Brain pericyte (primary cell): ENCODE measurements at regions not wholly inside any gene's neighbourhood (a gene's known extent, or its start where the extent isn't known, plus 50 kb on each side); places are given as distances from the start of the nearest gene placed in this dataset.
"Not testable (repeated sequence)": the region's sequence is repeated elsewhere in the genome, so short reads cannot be mapped to it uniquely, and the experiment has no call there.

Experiments used
- DNase-seq: peaks from one replicate; pipeline ENCODE4 v3.0.0-alpha.2; 2012; ENCODE audit warnings: low read depth, low spot score

GRCh38 chr15:88965097-88965496, 51.9 kb upstream of the MFGE8 start:
- not testable (repeated sequence) for DNase-seq

- DNase-seq = no peak
Measured at GRCh38 chr15:88970232-88970631, 57.1 kb upstream of the MFGE8 start.

GRCh38 chr15:88974392-88974791, 61.2 kb upstream of the MFGE8 start:
- DNase-seq = no peak

DNA sequence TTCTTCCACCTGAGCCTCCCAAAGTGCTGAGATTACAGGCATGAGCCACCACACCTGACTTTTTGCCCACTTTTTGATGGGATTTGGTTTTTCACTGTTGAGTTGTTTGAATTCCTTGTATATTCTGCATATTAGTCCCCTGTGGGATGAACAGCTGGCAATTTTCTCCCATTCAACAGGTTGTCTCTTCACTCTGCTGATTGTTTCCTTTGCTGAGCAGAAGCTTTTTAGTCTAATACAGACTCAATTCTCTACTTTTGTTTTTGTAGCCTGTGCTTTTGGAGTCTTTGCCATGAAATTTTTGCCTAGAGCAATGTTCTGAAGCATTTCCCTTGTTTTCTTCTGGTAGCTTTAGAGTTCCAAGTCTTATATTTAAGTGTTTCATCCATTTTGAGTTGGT, 62.7 kb upstream of the MFGE8 start:
- DNase-seq = no peak

- DNase-seq = no peak
Measured at GRCh38 chr15:88976656-88977055, 63.5 kb upstream of the MFGE8 start.

GRCh38 chr15:88979674-88980073, 66.5 kb upstream of the MFGE8 start:
- DNase-seq = no peak

DNA sequence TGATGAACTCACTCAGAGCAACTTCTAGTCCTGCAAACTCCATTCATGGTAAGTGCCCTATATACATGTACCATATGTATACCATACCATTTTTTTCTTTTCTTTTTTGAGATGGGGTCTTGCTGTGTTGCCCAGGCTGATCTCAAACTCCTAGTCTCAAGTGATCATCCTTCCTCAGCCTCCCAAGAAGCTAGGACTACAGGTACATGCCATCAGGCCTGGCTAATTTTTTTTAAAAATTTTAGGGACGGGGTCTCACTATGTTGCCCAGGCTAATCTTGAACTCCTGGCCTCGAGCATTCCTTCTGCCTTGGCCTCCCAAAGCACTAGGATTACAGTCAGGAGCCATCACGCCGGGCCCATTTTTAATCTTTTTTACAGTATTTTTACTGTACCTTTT, 67.3 kb upstream of the MFGE8 start:
- no peak for DNase-seq

- no peak for DNase-seq
Measured at GRCh38 chr15:88981244-88982215, 68.4 kb upstream of the MFGE8 start.

DNA sequence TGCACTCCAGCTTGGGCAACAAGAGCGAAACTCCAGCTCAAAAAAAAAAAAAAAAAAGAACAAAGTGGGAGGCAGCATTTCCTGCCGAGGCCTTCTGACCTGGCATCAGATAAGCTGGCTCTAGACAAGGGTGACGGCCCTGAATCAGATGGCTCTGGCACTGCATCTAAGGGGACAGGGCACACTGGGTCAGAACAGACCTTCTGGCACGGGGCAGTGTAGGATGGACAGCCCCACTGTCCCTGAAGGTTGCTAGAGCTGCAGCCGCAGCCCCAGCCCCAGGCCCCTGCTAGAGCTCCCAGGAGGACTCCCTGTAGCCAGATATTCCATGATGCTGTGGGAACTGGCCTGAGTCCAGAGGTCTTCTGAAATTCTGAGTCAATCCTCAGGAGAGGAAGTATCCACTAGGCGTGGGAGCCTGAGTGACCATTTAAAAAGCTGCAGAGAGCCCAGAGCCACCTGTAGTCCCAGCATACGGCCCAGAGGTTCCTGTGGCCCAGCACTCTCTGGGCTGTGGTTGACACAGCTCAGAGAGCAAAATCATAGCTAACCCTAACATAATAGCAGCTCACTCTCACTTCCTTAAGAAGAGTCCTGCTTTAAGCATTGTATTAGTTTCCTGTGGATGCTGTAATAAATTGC, 69.2 kb upstream of the MFGE8 start:
- peak; percentile 43 for DNase-seq

DNA sequence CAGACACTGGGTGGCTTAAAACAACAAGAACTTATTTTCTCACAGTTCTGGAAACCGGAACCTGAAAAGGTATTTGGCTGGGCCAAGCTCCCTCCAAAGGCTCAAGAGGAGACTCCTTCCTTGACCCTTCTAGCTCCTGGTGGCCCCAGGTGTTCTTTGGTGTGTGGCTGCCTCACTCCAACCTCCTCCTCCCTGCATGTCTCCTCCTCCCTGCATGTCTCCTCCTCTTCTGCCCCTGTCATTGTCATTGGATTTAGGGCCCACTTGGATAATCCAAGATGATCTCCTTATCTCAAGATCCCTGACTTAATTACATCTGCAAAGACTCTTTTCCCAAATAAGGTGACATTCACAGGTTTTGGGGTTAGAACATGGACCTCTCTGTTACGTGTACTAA, 69.8 kb upstream of the MFGE8 start:
- DNase-seq = no peak

GRCh38 chr15:88983861-88984429, 70.8 kb upstream of the MFGE8 start:
- DNase-seq = no peak

GRCh38 chr15:88985547-88986393, 72.6 kb upstream of the MFGE8 start:
- DNase-seq = no peak

DNA sequence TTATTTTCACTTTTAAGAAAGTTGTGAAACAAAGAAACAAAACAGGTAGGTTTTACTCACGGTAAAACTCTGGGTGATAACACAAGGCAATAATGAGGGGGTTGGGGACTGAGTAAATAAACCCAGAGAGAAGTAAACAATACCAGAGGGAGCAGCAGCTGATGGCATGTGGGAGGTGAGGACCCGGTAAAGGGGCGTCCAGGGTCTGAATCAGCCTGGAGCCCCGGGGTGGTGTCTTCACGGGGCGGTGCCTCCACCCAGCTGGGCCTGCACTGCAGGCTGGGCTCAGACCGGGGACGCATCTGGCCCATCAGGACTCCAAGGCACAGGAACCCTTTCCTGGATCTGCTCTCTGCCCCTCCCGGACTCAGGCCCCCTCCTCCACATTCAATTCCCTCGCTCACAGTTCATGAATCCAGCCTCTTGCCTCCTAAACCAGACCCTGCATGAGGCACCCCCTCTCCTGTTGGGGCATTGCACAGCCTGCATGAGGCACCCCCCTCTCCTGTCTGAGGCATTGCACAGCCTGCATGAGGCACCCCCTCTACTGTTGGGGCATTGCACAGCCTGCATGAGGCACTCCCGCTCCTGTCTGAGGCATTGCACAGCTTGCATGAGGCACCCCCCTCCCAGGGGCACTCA, 73.9 kb upstream of the MFGE8 start:
- DNase-seq = no peak

- DNase-seq = no peak
Measured at GRCh38 chr15:88987591-88987933, 74.4 kb upstream of the MFGE8 start.

DNA sequence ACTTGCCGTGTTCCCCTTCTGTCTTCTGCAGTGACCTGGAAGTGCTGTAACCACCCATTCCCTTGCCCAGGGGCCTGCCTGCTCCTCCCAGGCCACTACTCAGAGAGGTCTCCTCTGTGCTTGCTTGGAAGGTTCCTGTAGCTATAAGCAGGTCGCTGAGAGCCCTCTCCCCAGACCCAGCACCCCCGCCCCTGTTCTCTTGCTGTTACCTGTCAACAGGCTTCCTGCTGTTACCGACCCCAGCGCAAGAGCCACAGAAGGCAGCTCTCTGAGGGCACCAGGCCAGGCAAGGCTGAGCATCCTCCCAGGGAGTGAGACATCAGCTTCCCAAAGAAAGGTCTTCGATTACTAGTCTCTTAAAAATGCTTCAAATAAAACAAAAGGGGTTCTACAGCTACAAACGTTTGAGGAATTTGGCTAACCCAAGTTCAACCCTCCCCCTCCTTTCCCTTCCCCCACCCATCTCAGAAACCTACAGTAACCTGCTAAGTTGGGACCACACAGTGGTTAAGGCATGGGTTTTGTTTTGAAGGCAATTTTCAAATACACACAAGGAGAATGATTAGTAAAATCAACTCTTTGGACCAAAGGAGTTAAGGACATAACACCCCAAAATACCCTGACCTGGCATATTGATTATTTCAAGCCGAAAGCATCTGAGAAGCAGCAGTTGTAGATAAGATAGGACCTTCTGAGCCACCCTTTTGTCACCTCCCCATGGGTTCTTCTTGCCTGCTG, 74.9 kb upstream of the MFGE8 start:
- DNase-seq = no peak

DNA sequence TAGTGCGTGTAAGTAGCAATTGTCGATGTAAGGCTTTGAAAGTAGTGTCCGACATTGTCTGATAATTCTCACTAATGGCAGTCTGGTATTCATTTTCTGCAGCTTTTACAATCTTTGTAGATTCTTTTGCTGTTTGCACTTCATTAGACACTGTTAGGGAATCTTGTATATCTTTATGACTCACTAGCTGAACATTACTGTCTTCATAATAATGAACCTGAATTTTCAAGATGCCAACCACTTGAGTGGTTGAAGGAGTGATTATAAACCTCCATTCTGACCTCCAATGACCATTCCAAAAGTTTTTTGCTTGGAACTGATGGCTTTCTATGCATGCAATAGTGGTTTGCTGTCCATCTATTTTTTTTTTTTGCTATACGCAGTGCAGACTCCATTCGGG, 76.4 kb upstream of the MFGE8 start:
- DNase-seq = no peak

DNA sequence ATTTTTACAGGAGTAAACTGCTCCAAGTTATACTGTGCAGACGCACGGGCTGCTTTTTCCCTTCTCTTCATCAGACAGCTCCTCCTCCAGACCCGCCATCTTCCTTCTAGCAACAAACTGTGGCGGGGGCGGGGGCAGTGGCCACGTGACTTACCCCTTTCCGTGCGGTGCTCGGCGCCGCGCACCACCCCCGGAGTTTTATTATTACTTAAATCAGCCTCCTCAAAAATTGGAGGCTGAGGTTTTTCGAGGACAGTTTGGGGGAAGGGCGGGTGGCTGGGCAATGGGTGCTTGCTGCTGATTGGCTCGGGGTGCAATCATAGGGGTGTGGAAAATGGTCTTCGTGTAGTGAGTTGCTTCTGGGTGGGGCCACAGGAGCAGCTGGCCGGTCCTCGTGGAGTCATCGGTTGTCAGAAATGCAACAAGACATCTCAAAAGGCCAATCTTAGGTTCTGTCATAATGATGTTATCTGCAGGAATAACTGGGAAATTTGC, 77.1 kb upstream of the MFGE8 start:
- DNase-seq = no peak

- no peak for DNase-seq
Measured at GRCh38 chr15:88992216-88992615, 79.0 kb upstream of the MFGE8 start.

DNA sequence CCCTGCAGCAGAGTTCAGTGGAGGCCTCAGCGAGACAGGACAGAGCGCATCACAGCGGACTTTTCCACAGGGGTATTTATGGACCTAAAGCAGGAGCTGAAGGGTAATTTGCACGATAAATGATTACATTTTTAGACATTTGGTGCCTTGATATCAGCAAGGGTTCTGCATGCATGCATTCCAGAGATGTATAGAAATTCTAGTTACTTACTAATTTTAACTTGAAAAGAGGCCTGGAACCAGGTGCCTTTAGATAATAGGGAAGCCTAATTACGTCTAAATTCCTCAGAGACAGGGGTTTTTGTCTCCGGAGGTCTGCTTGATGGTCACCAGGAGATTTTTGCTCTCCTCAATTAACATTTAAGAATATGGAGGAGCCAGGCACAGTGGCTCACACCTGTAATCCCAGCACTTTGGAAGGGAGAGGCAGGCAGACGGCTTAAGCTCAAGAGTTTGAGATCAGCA, 79.8 kb upstream of the MFGE8 start:
- no peak for DNase-seq

DNA sequence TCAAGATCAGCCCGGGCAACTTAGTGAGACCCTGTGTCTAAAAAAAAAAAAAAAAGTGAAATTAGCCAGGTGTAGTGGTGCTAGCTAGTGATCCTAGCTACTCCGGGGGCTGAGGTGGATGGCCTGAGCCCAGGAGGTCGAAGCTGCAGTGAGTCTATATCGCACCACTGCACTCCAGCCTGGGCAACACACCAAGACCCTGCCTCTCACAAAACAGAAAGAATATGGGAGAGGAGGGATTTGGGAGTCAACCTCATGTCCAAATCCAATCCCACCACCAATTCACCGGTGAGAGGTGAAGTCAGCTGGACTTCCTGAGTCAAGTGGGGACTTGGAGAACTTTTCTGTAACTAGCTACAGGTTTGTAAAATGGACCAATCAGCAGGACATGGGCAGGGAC, 80.5 kb upstream of the MFGE8 start:
- DNase-seq = no peak
